GM23338 (cell line): ENCODE measurements at regions not wholly inside any gene's neighbourhood (a gene's known extent, or its start where the extent isn't known, plus 50 kb on each side); places are given as distances from the start of the nearest gene placed in this dataset.

Experiments used
- ATAC-seq: fragments of 200-7000 bp; cut with Tn5 transposase; 3 replicates; pipeline ENCODE4 v1.9.1; 2020
- DNase-seq: peaks from one replicate; pipeline ENCODE4 v3.0.0-alpha.2; 2015; ENCODE audit warnings: low spot score
- H2AFZ ChIP-seq: fragments of 200-600 bp; sonication (generic); 2 replicates; pipeline ENCODE4 v1.8.0; 2016; ENCODE audit warnings: antibody characterized with exemption, mild to moderate bottlenecking, moderate library complexity
- H3F3A ChIP-seq: fragments of 200-600 bp; sonication (generic); replicated peaks from 2 replicates; pipeline ENCODE4 v1.8.0; 2017; ENCODE audit warnings: antibody characterized with exemption, mixed run types, low read depth
- H3K27ac ChIP-seq: fragments of 200-600 bp; sonication (generic); 2 replicates; pipeline ENCODE4 v1.6.1; 2016; ENCODE audit warnings: low read depth
- H3K27me3 ChIP-seq: fragments of 200-600 bp; sonication (generic); 2 replicates; pipeline ENCODE4 v1.8.0; 2016; ENCODE audit warnings: mild to moderate bottlenecking, mixed run types, moderate library complexity; ENCODE audit not compliant: insufficient read depth
- H3K36me3 ChIP-seq: fragments of 200-600 bp; sonication (generic); 2 replicates; pipeline ENCODE4 v1.8.0; 2016; ENCODE audit warnings: mild to moderate bottlenecking; ENCODE audit not compliant: insufficient read depth
- H3K4me1 ChIP-seq: fragments of 200-600 bp; sonication (generic); 2 replicates; pipeline ENCODE4 v1.8.0; 2016; ENCODE audit warnings: mild to moderate bottlenecking, moderate library complexity; ENCODE audit not compliant: insufficient read depth
- H3K4me2 ChIP-seq: fragments of 200-600 bp; sonication (generic); 2 replicates; pipeline ENCODE4 v1.7.1; 2017; ENCODE audit warnings: mixed run types
- H3K4me3 ChIP-seq: fragments of 200-600 bp; sonication (generic); 2 replicates; pipeline ENCODE4 v1.6.1; 2016; ENCODE audit warnings: mixed run types
- H3K79me2 ChIP-seq: fragments of 200-600 bp; sonication (generic); replicated peaks from 2 replicates; pipeline ENCODE4 v1.8.0; 2017; ENCODE audit warnings: mild to moderate bottlenecking; ENCODE audit not compliant: insufficient read depth
- H3K9me2 ChIP-seq: fragments of 200-600 bp; sonication (generic); 2 replicates; pipeline ENCODE4 v1.8.0; 2017; ENCODE audit not compliant: insufficient read depth
- H4K20me1 ChIP-seq: fragments of 200-600 bp; sonication (generic); replicated peaks from 2 replicates; pipeline ENCODE4 v1.8.0; 2017; ENCODE audit warnings: mild to moderate bottlenecking; ENCODE audit not compliant: insufficient read depth
- H3K27ac Mint-ChIP-seq: 2 replicates; pipeline ENCODE4 v1.8.0; 2020; ENCODE audit warnings: inconsistent platforms, mild to moderate bottlenecking, moderate library complexity, mixed read lengths
- H3K27me3 Mint-ChIP-seq: 3 replicates; pipeline ENCODE4 v1.8.0; 2022; ENCODE audit warnings: low read depth, mild to moderate bottlenecking, moderate library complexity, mixed read lengths, inconsistent platforms; ENCODE audit not compliant: insufficient read depth, poor library complexity
- H3K36me3 Mint-ChIP-seq: 3 replicates; pipeline ENCODE4 v1.8.0; 2021; ENCODE audit warnings: low read depth, mild to moderate bottlenecking, inconsistent platforms, moderate library complexity, mixed read lengths
- H3K4me1 Mint-ChIP-seq: 3 replicates; pipeline ENCODE4 v1.8.0; 2020; ENCODE audit warnings: mild to moderate bottlenecking, inconsistent platforms, mixed read lengths
- H3K4me3 Mint-ChIP-seq: 3 replicates; pipeline ENCODE4 v1.8.0; 2021; ENCODE audit warnings: moderate library complexity, mild to moderate bottlenecking, inconsistent platforms, mixed read lengths
- H3K9me3 Mint-ChIP-seq: 3 replicates; pipeline ENCODE4 v1.8.0; 2020; ENCODE audit warnings: moderate library complexity, mild to moderate bottlenecking, inconsistent platforms, mixed read lengths
- ETS1 ChIP-seq: IDR thresholded peaks from 2 replicates; pipeline ENCODE4 v1.6.1; 2016; ENCODE audit warnings: antibody characterized with exemption
- EZH2phosphoT487 ChIP-seq: fragments of 200-600 bp; sonication (generic); IDR thresholded peaks from one replicate; pipeline ENCODE4 v1.8.1; 2018; ENCODE audit warnings: antibody characterized with exemption; ENCODE audit not compliant: unreplicated experiment
- JUNB ChIP-seq: IDR thresholded peaks from one replicate; pipeline ENCODE4 v1.6.1; 2016; ENCODE audit warnings: antibody characterized with exemption; ENCODE audit not compliant: unreplicated experiment
- NANOG ChIP-seq: IDR thresholded peaks from 2 replicates; pipeline ENCODE4 v1.6.1; 2016; ENCODE audit warnings: antibody characterized with exemption, borderline replicate concordance
- POLR2AphosphoS5 ChIP-seq: IDR thresholded peaks from 2 replicates; pipeline ENCODE4 v1.6.1; 2016; ENCODE audit warnings: antibody characterized with exemption, low read depth
- ZNF331 ChIP-seq: fragments of 250-450 bp; sonication (Bioruptor Pico); IDR thresholded peaks from 2 replicates; pipeline ENCODE4 v1.5.0; 2020; ENCODE audit warnings: low read depth, mild to moderate bottlenecking, moderate library complexity
- TF ChIP-seq, protein P1 (sequence below): IDR thresholded peaks from one replicate; pipeline ENCODE4 v1.6.1; 2018; ENCODE audit warnings: antibody characterized with exemption; ENCODE audit not compliant: unreplicated experiment
- TF ChIP-seq, protein P2 (sequence below): fragments of 250-450 bp; sonication (Bioruptor Pico); IDR thresholded peaks from 2 replicates; pipeline ENCODE4 v1.5.0; 2020; ENCODE audit warnings: mild to moderate bottlenecking, moderate library complexity

GRCh38 chr2:201546576-201546975 is 95.0 kb downstream of the STRADB start:
- H3F3A ChIP-seq, result no peaks in the 10 kb centered on the region
- H3K4me1 ChIP-seq, result no peaks in the 10 kb centered on the region
- Mint-ChIP-seq H3K36me3 (no peaks in the 10 kb centered on the region), H3K4me1 (no peaks in the 10 kb centered on the region), H3K4me3 (no peak overlapping the region), H3K9me3 (no peaks in the 10 kb centered on the region), H3K27me3 (no peaks in the 10 kb centered on the region), H3K27ac (no peak overlapping the region)
- no peaks in the 10 kb centered on the region for H3K36me3 ChIP-seq
- no peak for TF ChIP-seq EZH2phosphoT487
- TF ChIP-seq JUNB, result no peak
- TF ChIP-seq, protein P1, sequence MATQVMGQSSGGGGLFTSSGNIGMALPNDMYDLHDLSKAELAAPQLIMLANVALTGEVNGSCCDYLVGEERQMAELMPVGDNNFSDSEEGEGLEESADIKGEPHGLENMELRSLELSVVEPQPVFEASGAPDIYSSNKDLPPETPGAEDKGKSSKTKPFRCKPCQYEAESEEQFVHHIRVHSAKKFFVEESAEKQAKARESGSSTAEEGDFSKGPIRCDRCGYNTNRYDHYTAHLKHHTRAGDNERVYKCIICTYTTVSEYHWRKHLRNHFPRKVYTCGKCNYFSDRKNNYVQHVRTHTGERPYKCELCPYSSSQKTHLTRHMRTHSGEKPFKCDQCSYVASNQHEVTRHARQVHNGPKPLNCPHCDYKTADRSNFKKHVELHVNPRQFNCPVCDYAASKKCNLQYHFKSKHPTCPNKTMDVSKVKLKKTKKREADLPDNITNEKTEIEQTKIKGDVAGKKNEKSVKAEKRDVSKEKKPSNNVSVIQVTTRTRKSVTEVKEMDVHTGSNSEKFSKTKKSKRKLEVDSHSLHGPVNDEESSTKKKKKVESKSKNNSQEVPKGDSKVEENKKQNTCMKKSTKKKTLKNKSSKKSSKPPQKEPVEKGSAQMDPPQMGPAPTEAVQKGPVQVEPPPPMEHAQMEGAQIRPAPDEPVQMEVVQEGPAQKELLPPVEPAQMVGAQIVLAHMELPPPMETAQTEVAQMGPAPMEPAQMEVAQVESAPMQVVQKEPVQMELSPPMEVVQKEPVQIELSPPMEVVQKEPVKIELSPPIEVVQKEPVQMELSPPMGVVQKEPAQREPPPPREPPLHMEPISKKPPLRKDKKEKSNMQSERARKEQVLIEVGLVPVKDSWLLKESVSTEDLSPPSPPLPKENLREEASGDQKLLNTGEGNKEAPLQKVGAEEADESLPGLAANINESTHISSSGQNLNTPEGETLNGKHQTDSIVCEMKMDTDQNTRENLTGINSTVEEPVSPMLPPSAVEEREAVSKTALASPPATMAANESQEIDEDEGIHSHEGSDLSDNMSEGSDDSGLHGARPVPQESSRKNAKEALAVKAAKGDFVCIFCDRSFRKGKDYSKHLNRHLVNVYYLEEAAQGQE, result no peak
- no peaks in the 10 kb centered on the region for H3K27me3 ChIP-seq
- no peak overlapping the region for H3K4me3 ChIP-seq
- H2AFZ ChIP-seq, result no peak overlapping the region
- no peaks in the 10 kb centered on the region for H4K20me1 ChIP-seq
- no peak for ATAC-seq
- DNase-seq, result no peak
- H3K4me2 ChIP-seq, result no peak overlapping the region
- H3K79me2 ChIP-seq, result no peaks in the 10 kb centered on the region
- H3K9me2 ChIP-seq, result no peaks in the 10 kb centered on the region
- no peak overlapping the region for H3K27ac ChIP-seq

DNA sequence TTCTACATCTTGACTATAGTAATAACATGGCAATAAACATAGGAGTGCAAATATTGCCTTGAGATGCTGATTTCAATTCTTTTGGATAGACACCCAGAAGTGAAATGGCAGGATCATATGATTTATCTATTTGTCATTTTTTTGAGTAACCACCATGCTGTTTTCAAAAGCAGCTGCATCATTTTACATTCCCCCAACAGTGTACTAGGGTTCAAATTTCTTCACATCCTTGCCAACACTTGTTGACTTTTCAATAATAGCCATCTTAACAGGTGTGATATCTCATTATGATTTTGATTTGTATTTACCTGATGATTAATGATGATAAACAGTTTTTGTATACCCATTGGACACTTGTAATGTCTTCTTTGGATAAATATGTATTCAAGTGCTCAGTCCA is 90.8 kb downstream of the STRADB start:
- no peaks in the 10 kb centered on the region for H3K36me3 Mint-ChIP-seq
- H3K27ac ChIP-seq, result no peak overlapping the region
- no peaks in the 10 kb centered on the region for H3K27me3 Mint-ChIP-seq
- no peak for TF ChIP-seq ETS1
- TF ChIP-seq POLR2AphosphoS5, result no peak
- TF ChIP-seq NANOG, result no peak
- TF ChIP-seq, protein P1, result no peak
- TF ChIP-seq, protein P2, sequence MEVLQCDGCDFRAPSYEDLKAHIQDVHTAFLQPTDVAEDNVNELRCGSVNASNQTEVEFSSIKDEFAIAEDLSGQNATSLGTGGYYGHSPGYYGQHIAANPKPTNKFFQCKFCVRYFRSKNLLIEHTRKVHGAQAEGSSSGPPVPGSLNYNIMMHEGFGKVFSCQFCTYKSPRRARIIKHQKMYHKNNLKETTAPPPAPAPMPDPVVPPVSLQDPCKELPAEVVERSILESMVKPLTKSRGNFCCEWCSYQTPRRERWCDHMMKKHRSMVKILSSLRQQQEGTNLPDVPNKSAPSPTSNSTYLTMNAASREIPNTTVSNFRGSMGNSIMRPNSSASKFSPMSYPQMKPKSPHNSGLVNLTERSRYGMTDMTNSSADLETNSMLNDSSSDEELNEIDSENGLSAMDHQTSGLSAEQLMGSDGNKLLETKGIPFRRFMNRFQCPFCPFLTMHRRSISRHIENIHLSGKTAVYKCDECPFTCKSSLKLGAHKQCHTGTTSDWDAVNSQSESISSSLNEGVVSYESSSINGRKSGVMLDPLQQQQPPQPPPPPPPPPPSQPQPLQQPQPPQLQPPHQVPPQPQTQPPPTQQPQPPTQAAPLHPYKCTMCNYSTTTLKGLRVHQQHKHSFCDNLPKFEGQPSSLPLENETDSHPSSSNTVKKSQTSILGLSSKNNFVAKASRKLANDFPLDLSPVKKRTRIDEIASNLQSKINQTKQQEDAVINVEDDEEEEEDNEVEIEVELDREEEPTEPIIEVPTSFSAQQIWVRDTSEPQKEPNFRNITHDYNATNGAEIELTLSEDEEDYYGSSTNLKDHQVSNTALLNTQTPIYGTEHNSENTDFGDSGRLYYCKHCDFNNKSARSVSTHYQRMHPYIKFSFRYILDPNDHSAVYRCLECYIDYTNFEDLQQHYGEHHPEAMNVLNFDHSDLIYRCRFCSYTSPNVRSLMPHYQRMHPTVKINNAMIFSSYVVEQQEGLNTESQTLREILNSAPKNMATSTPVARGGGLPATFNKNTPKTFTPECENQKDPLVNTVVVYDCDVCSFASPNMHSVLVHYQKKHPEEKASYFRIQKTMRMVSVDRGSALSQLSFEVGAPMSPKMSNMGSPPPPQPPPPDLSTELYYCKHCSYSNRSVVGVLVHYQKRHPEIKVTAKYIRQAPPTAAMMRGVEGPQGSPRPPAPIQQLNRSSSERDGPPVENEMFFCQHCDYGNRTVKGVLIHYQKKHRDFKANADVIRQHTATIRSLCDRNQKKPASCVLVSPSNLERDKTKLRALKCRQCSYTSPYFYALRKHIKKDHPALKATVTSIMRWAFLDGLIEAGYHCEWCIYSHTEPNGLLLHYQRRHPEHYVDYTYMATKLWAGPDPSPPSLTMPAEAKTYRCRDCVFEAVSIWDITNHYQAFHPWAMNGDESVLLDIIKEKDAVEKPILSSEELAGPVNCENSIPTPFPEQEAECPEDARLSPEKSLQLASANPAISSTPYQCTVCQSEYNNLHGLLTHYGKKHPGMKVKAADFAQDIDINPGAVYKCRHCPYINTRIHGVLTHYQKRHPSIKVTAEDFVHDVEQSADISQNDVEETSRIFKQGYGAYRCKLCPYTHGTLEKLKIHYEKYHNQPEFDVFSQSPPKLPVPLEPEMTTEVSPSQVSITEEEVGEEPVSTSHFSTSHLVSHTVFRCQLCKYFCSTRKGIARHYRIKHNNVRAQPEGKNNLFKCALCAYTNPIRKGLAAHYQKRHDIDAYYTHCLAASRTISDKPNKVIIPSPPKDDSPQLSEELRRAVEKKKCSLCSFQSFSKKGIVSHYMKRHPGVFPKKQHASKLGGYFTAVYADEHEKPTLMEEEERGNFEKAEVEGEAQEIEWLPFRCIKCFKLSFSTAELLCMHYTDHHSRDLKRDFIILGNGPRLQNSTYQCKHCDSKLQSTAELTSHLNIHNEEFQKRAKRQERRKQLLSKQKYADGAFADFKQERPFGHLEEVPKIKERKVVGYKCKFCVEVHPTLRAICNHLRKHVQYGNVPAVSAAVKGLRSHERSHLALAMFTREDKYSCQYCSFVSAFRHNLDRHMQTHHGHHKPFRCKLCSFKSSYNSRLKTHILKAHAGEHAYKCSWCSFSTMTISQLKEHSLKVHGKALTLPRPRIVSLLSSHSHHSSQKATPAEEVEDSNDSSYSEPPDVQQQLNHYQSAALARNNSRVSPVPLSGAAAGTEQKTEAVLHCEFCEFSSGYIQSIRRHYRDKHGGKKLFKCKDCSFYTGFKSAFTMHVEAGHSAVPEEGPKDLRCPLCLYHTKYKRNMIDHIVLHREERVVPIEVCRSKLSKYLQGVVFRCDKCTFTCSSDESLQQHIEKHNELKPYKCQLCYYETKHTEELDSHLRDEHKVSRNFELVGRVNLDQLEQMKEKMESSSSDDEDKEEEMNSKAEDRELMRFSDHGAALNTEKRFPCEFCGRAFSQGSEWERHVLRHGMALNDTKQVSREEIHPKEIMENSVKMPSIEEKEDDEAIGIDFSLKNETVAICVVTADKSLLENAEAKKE (CRISPR knock-in tag), result no peak
- no peak for TF ChIP-seq ZNF331 (CRISPR knock-in tag)
- no peak for TF ChIP-seq JUNB

More for the DNA sequence above, 90.8 kb downstream of the STRADB start:
- ATAC-seq, result no peak
- Histone ChIP-seq H3K4me3 (no peak overlapping the region), H3K9me2 (no peaks in the 10 kb centered on the region), H3K27me3 (no peaks in the 10 kb centered on the region), H3K4me2 (no peak overlapping the region), H3K36me3 (no peaks in the 10 kb centered on the region), H3K4me1 (no peaks in the 10 kb centered on the region), H3F3A (no peaks in the 10 kb centered on the region), H4K20me1 (no peaks in the 10 kb centered on the region), H3K79me2 (no peaks in the 10 kb centered on the region), H2AFZ (no peak overlapping the region)
- H3K4me3 Mint-ChIP-seq, result no peak overlapping the region
- no peak overlapping the region for H3K27ac Mint-ChIP-seq
- no peak for DNase-seq
- no peaks in the 10 kb centered on the region for H3K4me1 Mint-ChIP-seq
- no peaks in the 10 kb centered on the region; the same call in 2 of the 3 replicates for H3K9me3 Mint-ChIP-seq
